LoVo (cell line): ENCODE measurements at regions not wholly inside any gene's neighbourhood (a gene's known extent, or its start where the extent isn't known, plus 50 kb on each side); places are given as distances from the start of the nearest gene placed in this dataset.
A peak's percentile ranks its signal among the peaks of the same experiment; 100 is the strongest.

ENCODE experiments used
- DNase-seq: peaks from one replicate; pipeline ENCODE4 v3.0.0-alpha.2; 2016; ENCODE audit warnings: low spot score

- no peak for DNase-seq
These were observed 553.9 kb downstream of the VRK1 start for GRCh38 chr14:97350894-97351731.

DNA sequence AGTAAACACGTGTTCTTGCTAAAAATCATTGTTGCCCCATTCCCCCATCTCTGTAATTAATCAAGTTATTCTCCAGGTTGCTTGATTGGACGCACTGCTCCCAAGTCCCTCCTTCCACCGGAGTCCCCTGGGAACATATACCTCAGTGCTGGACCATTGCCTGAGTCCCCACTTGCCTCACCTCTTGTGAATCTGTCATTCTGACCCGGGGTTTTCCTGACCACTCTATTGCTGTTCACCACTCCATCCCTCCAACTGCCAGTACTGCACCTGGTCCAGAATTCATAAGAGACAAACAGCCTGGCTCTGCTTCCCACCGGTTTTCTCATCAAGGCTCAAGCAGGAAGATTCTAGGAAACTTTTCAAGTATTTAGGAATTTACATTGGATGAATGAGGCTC, 555.9 kb downstream of the VRK1 start:
- no peak for DNase-seq

DNA sequence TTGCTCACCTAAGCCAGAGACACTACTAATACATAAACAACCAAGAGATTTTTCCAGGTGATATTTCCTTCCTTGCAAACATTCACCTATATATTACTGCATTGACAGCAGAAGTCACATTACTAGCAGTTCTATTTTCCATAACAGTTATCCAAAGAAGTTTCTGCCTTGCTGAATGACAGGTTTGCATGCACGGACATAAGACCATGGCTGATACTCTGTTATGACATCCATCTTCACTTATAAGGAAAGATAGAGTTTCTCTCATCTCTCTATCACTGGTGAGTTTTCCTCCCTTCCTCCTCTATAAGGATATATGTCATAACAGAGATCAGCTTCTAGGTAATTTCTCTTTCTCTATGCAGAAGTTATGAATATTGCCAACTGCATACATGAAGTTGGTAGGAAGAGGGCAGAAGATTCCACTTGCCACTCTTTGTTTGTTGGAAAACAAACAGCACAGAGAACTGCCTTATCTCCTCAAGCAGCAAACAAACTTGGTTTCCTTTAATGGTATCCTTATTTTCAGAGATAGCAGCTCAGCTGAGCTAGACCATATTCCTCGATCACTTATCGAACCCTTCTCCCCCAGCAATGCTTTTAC, 557.0 kb downstream of the VRK1 start:
- no peak for DNase-seq

DNA sequence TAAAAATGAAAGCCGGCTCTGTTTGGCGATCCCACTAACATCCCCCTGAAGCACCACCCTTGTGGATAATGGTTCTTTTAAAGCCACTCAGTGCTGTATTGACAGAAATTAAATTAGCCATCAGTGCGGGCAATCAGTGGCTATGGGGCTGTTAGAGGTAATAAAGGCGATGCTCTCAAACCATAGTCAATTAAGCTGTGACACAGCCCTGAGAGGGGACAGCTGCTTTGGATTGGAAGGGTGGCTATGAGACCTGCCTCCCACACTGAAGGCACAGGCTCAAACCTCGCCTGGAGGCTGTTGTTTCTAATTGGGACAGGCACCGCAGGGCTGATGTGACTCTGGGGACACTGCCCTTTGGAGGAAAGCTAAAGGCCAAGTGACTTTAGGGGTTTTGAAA, 562.2 kb downstream of the VRK1 start:
- DNase-seq = no peak

GRCh38 chr14:97361181-97361580, 564.0 kb downstream of the VRK1 start:
- no peak for DNase-seq

DNA sequence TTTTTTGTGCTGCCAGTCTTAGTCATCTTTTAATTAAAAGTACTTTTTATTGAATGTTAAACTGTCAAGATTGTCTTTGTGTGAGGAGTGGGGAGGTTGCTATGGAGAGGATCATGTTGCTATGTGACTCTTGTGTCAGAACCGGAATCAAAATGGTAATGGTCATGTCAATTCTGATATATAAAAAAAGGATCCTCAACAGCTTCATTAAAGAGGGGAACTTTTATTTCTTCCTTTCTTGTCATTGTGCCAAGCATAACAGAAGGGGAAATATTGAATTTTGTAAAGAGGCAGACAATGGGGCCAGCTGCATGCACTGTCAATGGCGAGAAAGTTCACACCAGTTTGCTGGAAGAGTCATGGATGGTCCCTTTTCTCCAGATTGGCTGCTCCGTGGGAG, 564.8 kb downstream of the VRK1 start:
- DNase-seq = no peak

DNA sequence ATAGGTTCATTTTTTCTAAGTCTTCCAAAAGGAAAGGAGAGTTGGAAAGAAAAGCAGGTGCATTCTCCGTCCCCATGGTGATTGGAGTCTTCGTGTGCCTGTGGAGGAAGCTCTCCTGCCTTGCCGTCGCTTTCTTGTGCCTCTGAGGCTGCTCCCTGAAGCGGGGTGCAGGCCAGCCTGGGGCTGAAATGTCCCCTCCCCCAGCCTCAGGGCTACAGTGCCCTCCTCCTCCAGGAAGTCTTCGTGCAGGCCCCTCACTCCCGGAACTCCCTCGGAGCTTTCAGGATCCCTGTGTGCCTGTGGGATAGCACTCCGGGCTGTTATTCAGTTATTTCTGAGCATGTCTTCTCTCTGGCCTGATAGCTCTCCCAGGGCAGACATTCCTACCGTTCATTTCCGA, 569.2 kb downstream of the VRK1 start:
- DNase-seq = no peak

- DNase-seq = no peak
These were observed 570.1 kb downstream of the VRK1 start for GRCh38 chr14:97367278-97367677.

GRCh38 chr14:97368049-97368448, 570.9 kb downstream of the VRK1 start:
- DNase-seq = no peak

- no peak for DNase-seq
These were observed 571.9 kb downstream of the VRK1 start for GRCh38 chr14:97368900-97369564.

DNA sequence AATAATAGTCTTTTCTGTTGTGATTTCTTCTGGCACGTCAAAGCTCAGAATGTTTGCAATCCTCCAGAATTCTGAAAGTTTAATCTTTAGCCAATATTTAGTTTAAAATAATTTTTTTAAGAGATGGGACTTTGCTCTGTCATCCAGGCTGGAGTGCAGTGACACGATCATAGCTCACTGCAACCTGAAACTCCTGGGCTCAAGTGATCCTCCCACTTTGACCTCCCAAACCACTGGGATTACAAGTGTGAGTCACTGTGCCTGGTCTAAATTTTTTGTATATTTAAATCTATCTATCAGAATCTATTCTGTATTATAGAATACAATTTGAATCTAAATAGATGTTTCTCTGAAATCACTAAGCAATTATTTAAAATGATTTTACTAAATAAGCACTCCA, 572.7 kb downstream of the VRK1 start:
- DNase-seq = no peak

DNA sequence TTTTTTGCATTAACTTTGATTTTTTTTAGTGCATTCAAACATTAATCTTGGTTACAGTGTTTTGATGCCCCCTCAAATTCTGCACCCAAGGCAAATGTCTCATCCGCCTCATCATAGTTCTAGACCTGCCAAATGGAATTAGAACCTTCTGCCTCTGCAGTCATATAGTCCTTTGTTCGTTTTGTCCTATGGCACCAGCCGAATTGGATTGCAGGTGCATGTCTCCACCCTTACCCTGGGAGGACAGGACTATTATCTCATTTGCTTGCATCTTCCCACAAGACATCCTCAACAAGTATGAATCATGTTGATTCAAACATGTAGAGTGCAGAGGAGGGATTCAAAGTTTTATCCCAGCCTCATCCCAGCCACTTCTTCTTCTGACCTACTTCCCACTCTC, 579.1 kb downstream of the VRK1 start:
- no peak for DNase-seq

- DNase-seq = no peak
These were observed 580.4 kb downstream of the VRK1 start for GRCh38 chr14:97377550-97377949.

DNA sequence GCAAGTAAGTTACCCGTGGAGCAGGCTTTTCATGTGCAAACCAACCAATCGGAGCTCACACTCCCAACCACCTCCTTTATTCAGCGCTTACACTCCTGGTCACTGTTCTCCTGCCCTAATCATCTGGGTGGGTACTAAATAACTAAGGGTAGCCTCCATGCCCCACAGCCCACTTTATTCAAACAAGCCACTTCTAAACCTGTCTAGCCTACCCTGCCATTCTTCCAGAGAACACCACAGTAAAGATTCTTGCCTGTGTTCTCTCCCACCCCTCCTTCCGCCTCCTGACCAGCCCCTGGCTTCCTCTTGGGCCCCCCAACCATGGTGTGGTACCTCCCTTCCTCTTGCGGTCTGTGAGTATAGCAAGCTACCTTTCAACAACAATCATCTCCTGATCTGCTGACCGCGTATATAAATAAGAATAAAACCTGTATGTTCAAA, 581.9 kb downstream of the VRK1 start:
- no peak for DNase-seq

DNA sequence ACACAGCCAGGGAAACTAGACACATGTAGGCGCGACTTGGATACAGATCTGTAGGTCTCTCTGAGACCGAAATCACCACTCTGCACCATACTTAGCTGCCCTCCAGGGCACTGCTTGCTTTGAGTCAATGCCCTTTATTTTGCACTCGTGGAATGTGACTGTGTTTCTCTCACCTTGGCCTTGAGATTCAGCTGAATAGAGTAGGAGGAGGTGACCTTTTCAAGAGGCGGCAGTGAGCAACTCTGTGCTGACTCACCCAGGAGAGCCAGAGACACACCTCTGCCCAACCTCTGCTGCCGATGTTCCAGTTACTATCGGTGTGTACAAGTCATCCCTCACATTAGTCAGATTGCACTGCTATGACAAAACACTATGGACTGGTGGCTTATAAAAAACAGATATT, 583.4 kb downstream of the VRK1 start:
- DNase-seq = peak; percentile 3

DNA sequence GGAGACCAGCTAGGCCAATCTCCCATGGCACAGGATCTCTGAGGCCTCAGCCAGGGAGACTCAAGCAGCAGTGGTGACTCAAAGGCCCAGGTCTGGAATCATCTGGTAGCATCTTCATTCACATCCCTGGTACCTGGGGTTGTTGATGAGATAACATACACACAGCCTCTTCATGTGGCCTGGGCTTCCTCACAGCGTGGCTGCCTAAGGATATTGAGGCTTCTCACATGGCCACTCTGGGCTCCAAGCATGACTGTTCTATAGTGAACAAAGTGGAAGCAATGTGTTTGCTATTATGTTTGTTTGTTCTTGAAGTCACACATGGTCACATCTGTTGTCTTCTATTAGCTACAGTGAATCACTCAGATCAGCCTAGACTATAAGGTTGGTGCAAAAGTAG, 584.1 kb downstream of the VRK1 start:
- DNase-seq = no peak

DNA sequence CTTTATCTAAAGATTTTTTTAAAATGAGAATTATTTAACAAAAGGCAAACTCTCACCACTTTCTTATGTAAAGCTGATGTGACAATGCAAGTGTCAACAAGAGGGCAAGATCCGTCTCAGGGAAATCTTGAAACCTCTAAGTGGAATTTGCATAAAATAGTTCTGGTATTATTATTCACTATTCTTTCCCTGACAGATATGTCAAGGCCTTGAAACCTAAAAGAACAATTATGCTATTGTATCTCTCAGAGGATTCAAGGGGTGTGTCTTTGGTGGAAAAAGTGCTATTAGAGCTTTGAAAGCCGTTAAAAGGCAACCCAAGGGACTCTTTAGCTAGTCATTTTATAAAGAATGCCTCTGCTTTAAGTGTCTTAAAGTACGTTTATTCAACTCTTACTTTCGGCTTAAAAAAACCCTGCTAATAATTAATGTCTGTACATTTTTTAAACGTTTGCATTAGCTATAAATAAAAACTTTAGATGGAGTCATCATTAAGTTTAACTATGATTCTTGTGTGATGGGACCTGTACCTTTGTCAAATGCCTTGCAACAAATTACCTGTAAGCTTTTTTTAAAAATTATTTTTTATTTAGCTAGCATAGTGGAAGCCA, 585.5 kb downstream of the VRK1 start:
- no peak for DNase-seq

DNA sequence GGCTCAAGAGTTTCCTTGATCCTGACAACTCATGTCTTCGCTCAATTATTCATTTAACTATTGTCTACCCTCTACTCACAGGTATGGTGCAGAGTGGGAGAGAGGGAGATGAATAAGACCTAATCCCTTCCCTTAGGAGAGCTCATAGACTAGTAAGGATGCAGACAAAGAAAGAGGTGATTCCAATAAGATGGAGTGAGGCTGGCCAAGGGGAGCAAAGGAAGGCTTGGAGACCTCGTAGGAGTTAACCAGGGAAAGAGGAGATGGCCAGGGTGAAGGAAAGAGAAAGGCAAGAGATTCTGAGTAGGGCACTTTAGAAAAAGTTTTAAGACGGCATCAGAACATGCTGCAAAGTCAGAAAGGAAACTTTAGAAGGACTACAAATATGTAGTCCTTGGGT, 588.5 kb downstream of the VRK1 start:
- no peak for DNase-seq

- no peak for DNase-seq
These were observed 590.2 kb downstream of the VRK1 start for GRCh38 chr14:97387252-97387874.

- no peak for DNase-seq
These were observed 591.2 kb downstream of the VRK1 start for GRCh38 chr14:97388408-97388807.

GRCh38 chr14:97390096-97390724, 593.0 kb downstream of the VRK1 start:
- DNase-seq = no peak

- no peak for DNase-seq
These were observed 596.1 kb downstream of the VRK1 start for GRCh38 chr14:97393244-97393643.
